Endothelial cell of umbilical vein (primary cell): ENCODE measurements at regions not wholly inside any gene's neighbourhood (a gene's known extent, or its start where the extent isn't known, plus 50 kb on each side); places are given as distances from the start of the nearest gene placed in this dataset.

ENCODE experiments used
- BruUV-seq: library from RNA; stranded (reverse); fragments of 400-500 nt; replicated peaks from 2 replicates; lab custom pipeline; 2021; lab: Mats Ljungman, UMichigan
- CTCF ChIA-PET: fragments of 300-600, 350-600 bp; sonication (Branson Sonifier 250); formaldehyde crosslinking; loops from one replicate; lab custom pipeline; 2021; ENCODE audit warnings: antibody characterized with exemption, inconsistent platforms; lab: Charles Lee
- POLR2A ChIA-PET: fragments of 300-600, 350-600 bp; sonication (Branson Sonifier 250); formaldehyde crosslinking; loops from one replicate; lab custom pipeline; 2021; ENCODE audit warnings: antibody characterized with exemption, inconsistent platforms; lab: Charles Lee
- DNase-seq: peaks from one replicate; pipeline ENCODE4 v3.0.0-alpha.2; 2011; ENCODE audit warnings: low read depth, low spot score
- FAIRE-seq: peaks from 2 replicates; lab custom pipeline; 2011; peaks lifted over from hg19 to GRCh38; lab: Jason Lieb, UNC
- H2AFZ ChIP-seq: 2 replicates; pipeline ENCODE4 v1.6.0; 2012; ENCODE audit warnings: low read depth, low read length, control low read depth, inconsistent platforms
- H3K27ac ChIP-seq: 2 replicates; pipeline ENCODE4 v1.5.1; 2011; ENCODE audit warnings: low read depth, mild to moderate bottlenecking, control low read depth, low read length, moderate library complexity; ENCODE audit not compliant: insufficient read depth
- H3K27me3 ChIP-seq, 2 experiments: 2 replicates each; pipeline versions ENCODE4 v1.6.0 to v1.6.1; 2011; ENCODE audit warnings: low read length in 2 of 2, mixed read lengths in 1 of 2; ENCODE audit not compliant: control insufficient read depth in 2 of 2, insufficient read depth in 2 of 2
- H3K36me3 ChIP-seq, 2 experiments: 2 replicates in 1 of 2; 3 replicates in 1 of 2; pipeline ENCODE4 v1.5.1; 2011; ENCODE audit warnings: low read length in 2 of 2, mild to moderate bottlenecking in 1 of 2, moderate library complexity in 1 of 2; ENCODE audit not compliant: control insufficient read depth in 2 of 2, insufficient read depth in 2 of 2; ENCODE audit errors: extremely low read depth in 1 of 2
- H3K4me1 ChIP-seq: 3 replicates; pipeline ENCODE4 v1.5.1; 2011; ENCODE audit warnings: mild to moderate bottlenecking, low read length; ENCODE audit not compliant: control insufficient read depth, insufficient read depth; ENCODE audit errors: extremely low read depth
- H3K4me2 ChIP-seq: 2 replicates; pipeline ENCODE4 v1.6.1; 2011; ENCODE audit warnings: low read length, control low read depth, mixed read lengths; ENCODE audit not compliant: insufficient read depth
- H3K4me3 ChIP-seq, 3 experiments: fragments of 200-600 bp in 1 of 3; sonication (generic), shearing (Covaris generic) in 1 of 3; replicated peaks in 1 of 3; 2 replicates each; pipeline ENCODE4 v1.5.1; 2011 to 2016; ENCODE audit warnings: control low read depth in 3 of 3, low read length in 3 of 3, mild to moderate bottlenecking in 2 of 3, inconsistent platforms in 1 of 3, low read depth in 1 of 3, moderate library complexity in 1 of 3; ENCODE audit not compliant: insufficient read depth in 1 of 3
- H3K79me2 ChIP-seq: 2 replicates; pipeline ENCODE4 v1.6.0; 2012; ENCODE audit warnings: low read length, inconsistent platforms; ENCODE audit not compliant: control insufficient read depth, insufficient read depth
- H3K9ac ChIP-seq: replicated peaks from 2 replicates; pipeline ENCODE3; 2011; ENCODE audit warnings: low read length, control low read depth; ENCODE audit not compliant: insufficient read depth; ENCODE audit errors: extremely low read depth
- H3K9me1 ChIP-seq: replicated peaks from 3 replicates; pipeline ENCODE4 v1.6.0; 2011; ENCODE audit warnings: mild to moderate bottlenecking, low read length; ENCODE audit not compliant: control insufficient read depth, insufficient read depth; ENCODE audit errors: extremely low read depth
- H3K9me3 ChIP-seq: replicated peaks from 2 replicates; pipeline ENCODE4 v1.5.1; 2012; ENCODE audit warnings: low read length, inconsistent platforms; ENCODE audit not compliant: control insufficient read depth, insufficient read depth
- H4K20me1 ChIP-seq: replicated peaks from 2 replicates; pipeline ENCODE3; 2011; ENCODE audit warnings: mild to moderate bottlenecking, low read length; ENCODE audit not compliant: control insufficient read depth, insufficient read depth; ENCODE audit errors: extremely low read depth
- EZH2 ChIP-seq: IDR thresholded peaks from 2 replicates; pipeline ENCODE4 v1.6.1; 2012; ENCODE audit warnings: borderline replicate concordance, low read depth, mild to moderate bottlenecking, moderate library complexity, low read length, inconsistent platforms; ENCODE audit not compliant: severe bottlenecking
- FOS ChIP-seq: IDR thresholded peaks from 2 replicates; pipeline ENCODE4 v1.6.1; 2011; ENCODE audit warnings: mild to moderate bottlenecking, low read length, moderate library complexity, borderline replicate concordance; ENCODE audit not compliant: insufficient read depth
- GATA2 ChIP-seq: IDR thresholded peaks from 2 replicates; pipeline ENCODE4 v1.7.0; 2011; ENCODE audit warnings: low read depth, mild to moderate bottlenecking, moderate library complexity, mixed read lengths, low read length; ENCODE audit not compliant: insufficient read length, insufficient read depth
- JUN ChIP-seq: IDR thresholded peaks from 2 replicates; pipeline ENCODE4 v1.6.1; 2011; ENCODE audit warnings: borderline replicate concordance, low read depth; ENCODE audit not compliant: insufficient read length, insufficient read depth
- MYC ChIP-seq: IDR thresholded peaks from one replicate; pipeline ENCODE4 v1.6.1; 2011; ENCODE audit warnings: mild to moderate bottlenecking, low read depth, low read length
- POLR2A ChIP-seq: IDR thresholded peaks from 2 replicates; pipeline ENCODE4 v1.6.1; 2012; ENCODE audit warnings: low read depth, mild to moderate bottlenecking, control low read depth, low read length
- POLR2AphosphoS5 ChIP-seq: IDR thresholded peaks from 2 replicates; pipeline ENCODE4 v1.6.1; 2012; ENCODE audit warnings: low read depth, mild to moderate bottlenecking, control low read depth, low read length, moderate library complexity; ENCODE audit not compliant: insufficient read depth
- dilution Hi-C: fragments of 300-500 bp; cut with MboI; formaldehyde crosslinking; loops from one replicate; pipeline ENCODE4 v1.15.0; 2019; ENCODE audit warnings: low sequenced_read_pairs; ENCODE audit not compliant: extremely low pct_ligation_motif_present
- intact Hi-C: fragments of 100-400 bp; cut with micrococcal nuclease; formaldehyde crosslinking; loops from one replicate; pipeline ENCODE4 v1.10.0; 2022
- TF ChIP-seq, protein P1 (sequence below): IDR thresholded peaks from 2 replicates; pipeline ENCODE4 v1.6.1; 2011; ENCODE audit not compliant: insufficient read depth, insufficient read length
- TF ChIP-seq, protein P2 (sequence below), 2 donors: IDR thresholded peaks; 1 replicate in 1 of 2; 2 replicates in 1 of 2; pipeline ENCODE4 v1.5.1; 2011; ENCODE audit warnings: low read length in 2 of 2, mild to moderate bottlenecking in 2 of 2, moderate library complexity in 2 of 2, control low read depth in 1 of 2, inconsistent platforms in 1 of 2, low read depth in 1 of 2; ENCODE audit not compliant: insufficient read depth in 1 of 2; ENCODE audit errors: extremely low read depth in 1 of 2

DNA sequence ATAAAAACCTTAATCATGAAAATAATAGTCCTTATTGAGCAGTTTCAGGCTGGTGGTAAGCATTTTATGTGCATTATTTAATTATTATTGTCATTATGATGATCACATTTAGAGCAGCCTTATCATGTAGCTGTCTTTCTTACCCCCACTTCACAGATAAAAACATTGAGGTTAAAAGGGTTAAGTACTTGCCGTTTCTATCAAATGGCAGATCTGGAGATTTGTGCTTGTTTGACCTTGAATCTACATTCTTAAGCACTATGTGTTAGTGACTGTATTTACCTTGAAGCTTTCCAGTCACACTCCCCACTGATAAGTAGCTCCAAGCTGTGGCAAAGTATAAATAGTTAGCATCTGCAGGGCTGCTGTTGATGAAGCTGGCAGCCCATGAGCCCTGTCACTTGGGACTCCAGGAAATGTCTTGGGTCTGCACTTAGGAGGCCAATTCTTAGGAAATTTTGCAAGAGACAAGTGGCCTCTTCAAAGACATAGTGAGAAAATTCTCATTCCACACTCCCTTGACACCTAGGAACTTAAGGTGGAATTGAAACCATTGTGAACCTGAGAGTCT lies 116.8 kb upstream of the AGR3 start:
- POLR2A ChIA-PET = no interaction called here
- FAIRE-seq (no peak), DNase-seq (no peak)
- H4K20me1 ChIP-seq = no peaks in the 10 kb centered on the region
- no peak overlapping the region for H3K4me2 ChIP-seq
- dilution Hi-C loops = no loop called here
- H3K79me2 ChIP-seq = no peaks in the 10 kb centered on the region
- TF ChIP-seq, protein P1, sequence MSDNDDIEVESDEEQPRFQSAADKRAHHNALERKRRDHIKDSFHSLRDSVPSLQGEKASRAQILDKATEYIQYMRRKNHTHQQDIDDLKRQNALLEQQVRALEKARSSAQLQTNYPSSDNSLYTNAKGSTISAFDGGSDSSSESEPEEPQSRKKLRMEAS = no peak
- no peak for TF ChIP-seq EZH2
- TF ChIP-seq POLR2AphosphoS5 = no peak
- TF ChIP-seq, protein P2, sequence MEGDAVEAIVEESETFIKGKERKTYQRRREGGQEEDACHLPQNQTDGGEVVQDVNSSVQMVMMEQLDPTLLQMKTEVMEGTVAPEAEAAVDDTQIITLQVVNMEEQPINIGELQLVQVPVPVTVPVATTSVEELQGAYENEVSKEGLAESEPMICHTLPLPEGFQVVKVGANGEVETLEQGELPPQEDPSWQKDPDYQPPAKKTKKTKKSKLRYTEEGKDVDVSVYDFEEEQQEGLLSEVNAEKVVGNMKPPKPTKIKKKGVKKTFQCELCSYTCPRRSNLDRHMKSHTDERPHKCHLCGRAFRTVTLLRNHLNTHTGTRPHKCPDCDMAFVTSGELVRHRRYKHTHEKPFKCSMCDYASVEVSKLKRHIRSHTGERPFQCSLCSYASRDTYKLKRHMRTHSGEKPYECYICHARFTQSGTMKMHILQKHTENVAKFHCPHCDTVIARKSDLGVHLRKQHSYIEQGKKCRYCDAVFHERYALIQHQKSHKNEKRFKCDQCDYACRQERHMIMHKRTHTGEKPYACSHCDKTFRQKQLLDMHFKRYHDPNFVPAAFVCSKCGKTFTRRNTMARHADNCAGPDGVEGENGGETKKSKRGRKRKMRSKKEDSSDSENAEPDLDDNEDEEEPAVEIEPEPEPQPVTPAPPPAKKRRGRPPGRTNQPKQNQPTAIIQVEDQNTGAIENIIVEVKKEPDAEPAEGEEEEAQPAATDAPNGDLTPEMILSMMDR (IDR thresholded peaks at IDR 0.05; ENCODE audit: extremely low read depth in 1 of 2, insufficient read depth in 1 of 2, low read depth in 1 of 2, low read length in 2 of 2) = no peak
- no peak for TF ChIP-seq FOS
- no peak for TF ChIP-seq JUN
- no peak for TF ChIP-seq GATA2
- no peak for TF ChIP-seq MYC
- no peak for TF ChIP-seq POLR2A
- no peak overlapping the region for H3K27ac ChIP-seq
- no peaks in the 10 kb centered on the region for H3K9me1 ChIP-seq
- no peaks in the 10 kb centered on the region for H3K27me3 ChIP-seq
- H2AFZ ChIP-seq = no peak overlapping the region
- H3K4me1 ChIP-seq = no peaks in the 10 kb centered on the region
- no peaks in the 10 kb centered on the region for H3K9me3 ChIP-seq
- intact Hi-C loops = no loop called here
- H3K9ac ChIP-seq = no peak overlapping the region
- CTCF ChIA-PET = interaction anchor here (0.9 to 2.2 kb wide), 5 partner anchors 11 to 683 kb away, joined by 3 to 9 read pairs (median 3); no protein-coding TSS in a partner anchor
- no TSS peak for BruUV-seq
- H3K4me3 ChIP-seq = no peak overlapping the region
- H3K36me3 ChIP-seq = no peaks in the 10 kb centered on the region
